ENCODE measurements at regions not wholly inside any gene's neighbourhood (a gene's known extent, or its start where the extent isn't known, plus 50 kb on each side); places are given as distances from the start of the nearest gene placed in this dataset.

DNA sequence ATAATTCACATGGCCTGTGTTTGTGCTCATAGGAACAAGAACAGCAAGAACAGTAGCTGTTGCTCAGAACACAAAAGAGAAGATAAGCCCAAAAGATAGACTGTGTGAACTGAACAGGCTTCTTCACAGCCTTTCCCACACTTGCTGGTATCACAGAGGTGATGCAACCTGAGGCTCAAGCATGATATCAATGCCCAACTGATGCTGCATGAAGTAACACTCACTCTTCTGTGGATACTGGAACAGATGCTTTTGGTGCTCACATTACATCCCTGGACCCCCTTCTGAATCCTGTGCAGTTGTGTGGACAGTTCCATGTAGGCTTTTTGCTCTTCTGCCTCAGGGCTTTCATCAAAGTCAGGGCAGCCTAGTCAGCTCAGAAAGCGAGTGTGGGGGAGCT is 88.4 kb upstream of the RND3 start:
- peaks cover 0 to 3% of the 10 kb centered on the region in 2 donors for H3K36me3 Mint-ChIP-seq
- H3K9me3 Mint-ChIP-seq: peaks cover 16 to 19% of the 10 kb centered on the region in 2 donors
- H3K27ac Mint-ChIP-seq: no peak overlapping the region
- no peaks in the 10 kb centered on the region for H3K4me1 Mint-ChIP-seq
- DNase-seq (no peak), ATAC-seq (replicated peaks) (no peak)
- H3K27me3 Mint-ChIP-seq: no peaks in the 10 kb centered on the region
- H3K4me3 Mint-ChIP-seq: no peak overlapping the region

DNA sequence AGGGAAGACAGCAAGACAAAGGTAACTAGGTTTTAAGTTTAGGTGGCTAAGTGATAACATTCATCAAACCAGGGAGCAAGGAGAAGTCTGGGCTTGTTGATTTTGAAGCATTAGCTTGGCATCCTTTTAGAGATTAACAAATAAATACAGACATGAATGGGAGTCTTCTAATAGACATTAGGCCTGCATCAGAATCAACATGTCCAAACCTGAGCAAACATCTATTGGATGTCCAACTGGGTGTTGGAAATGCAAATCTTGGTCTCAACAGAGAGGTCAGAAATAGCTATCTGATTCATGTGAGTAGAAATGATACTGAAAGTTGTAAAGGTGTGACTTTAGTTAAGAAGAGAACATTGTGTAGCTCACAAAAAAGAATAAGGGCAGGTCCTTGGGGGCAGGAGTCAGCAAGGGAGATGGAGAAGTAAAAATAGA is 85.5 kb upstream of the RND3 start:
- H3K4me3 Mint-ChIP-seq: no peak overlapping the region
- H3K4me1 Mint-ChIP-seq: no peaks in the 10 kb centered on the region
- no peak overlapping the region for H3K27ac Mint-ChIP-seq
- H3K9me3 Mint-ChIP-seq: peaks cover 4 to 7% of the 10 kb centered on the region in 2 donors
- H3K27me3 Mint-ChIP-seq: no peaks in the 10 kb centered on the region
- no peak for DNase-seq
- H3K36me3 Mint-ChIP-seq: no peaks in the 10 kb centered on the region
- ATAC-seq (replicated peaks): no peak

DNA sequence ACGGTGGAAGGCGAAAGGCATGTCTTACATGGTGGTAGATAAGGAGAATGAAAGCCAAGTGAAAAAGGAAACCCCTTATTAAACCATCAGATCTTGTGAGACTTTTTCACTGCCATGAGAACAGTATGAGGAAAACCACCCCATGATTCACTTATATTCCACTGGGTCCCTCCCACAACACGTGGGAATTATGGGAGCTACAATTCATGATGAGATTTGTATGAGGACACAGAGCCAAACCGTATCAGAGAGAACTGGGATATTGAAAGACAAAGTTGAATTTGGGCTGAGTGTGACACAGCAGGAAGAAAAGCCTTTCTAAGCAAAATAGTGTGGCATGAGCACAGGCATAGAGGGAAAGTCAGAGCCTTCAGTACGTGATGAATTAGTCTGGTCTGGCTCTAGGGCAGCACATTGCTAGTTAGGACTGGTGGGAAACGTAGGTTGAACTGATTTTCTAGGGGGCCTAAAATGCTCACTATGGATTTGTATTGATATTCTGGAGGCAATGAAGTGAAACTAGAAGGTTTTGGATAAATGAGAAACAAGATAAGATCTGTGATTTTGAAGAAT is 84.8 kb upstream of the RND3 start:
- Mint-ChIP-seq H3K9me3 (no peaks in the 10 kb centered on the region), H3K4me3 (no peak overlapping the region), H3K4me1 (no peaks in the 10 kb centered on the region), H3K36me3 (no peaks in the 10 kb centered on the region), H3K27ac (no peak overlapping the region), H3K27me3 (no peaks in the 10 kb centered on the region)
- ATAC-seq (replicated peaks) (no peak), DNase-seq (no peak)

- Mint-ChIP-seq H3K9me3 (no peaks in the 10 kb centered on the region), H3K36me3 (no peaks in the 10 kb centered on the region), H3K4me1 (no peaks in the 10 kb centered on the region), H3K27me3 (no peaks in the 10 kb centered on the region), H3K27ac (no peak overlapping the region), H3K4me3 (no peak overlapping the region)
- DNase-seq (no peak), ATAC-seq (replicated peaks) (no peak)
These were observed 83.7 kb upstream of the RND3 start for GRCh38 chr2:150571121-150571520.

GRCh38 chr2:150570712-150571111 is 83.2 kb upstream of the RND3 start:
- Mint-ChIP-seq H3K27me3 (no peaks in the 10 kb centered on the region), H3K4me3 (no peak overlapping the region), H3K9me3 (no peaks in the 10 kb centered on the region), H3K27ac (no peak overlapping the region), H3K4me1 (no peaks in the 10 kb centered on the region), H3K36me3 (no peaks in the 10 kb centered on the region)
- DNase-seq (no peak), ATAC-seq (replicated peaks) (no peak)

DNA sequence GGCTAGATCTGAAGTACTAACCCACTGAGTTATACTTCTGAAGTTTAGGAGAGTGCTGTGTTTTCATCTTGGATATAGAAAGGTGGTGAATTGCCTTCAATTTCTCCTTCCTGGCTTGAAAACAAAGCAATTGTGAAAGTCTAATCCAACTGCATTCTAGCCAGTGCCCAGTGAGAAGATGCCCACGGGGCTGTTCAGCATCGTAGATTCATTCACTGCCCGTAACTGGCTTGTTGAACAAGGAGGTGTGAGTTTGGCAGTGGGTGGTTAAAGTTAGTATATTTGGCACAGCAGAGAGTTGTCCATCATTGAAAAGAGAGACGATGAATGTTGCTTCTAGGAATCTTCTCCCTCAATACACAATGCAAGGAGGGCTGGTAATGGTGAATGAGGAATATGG is 82.3 kb upstream of the RND3 start:
- Mint-ChIP-seq H3K27me3 (no peaks in the 10 kb centered on the region), H3K36me3 (no peaks in the 10 kb centered on the region), H3K4me1 (no peaks in the 10 kb centered on the region), H3K9me3 (no peaks in the 10 kb centered on the region), H3K27ac (no peak overlapping the region), H3K4me3 (no peak overlapping the region)
- ATAC-seq (replicated peaks) (no peak), DNase-seq (no peak)

DNA sequence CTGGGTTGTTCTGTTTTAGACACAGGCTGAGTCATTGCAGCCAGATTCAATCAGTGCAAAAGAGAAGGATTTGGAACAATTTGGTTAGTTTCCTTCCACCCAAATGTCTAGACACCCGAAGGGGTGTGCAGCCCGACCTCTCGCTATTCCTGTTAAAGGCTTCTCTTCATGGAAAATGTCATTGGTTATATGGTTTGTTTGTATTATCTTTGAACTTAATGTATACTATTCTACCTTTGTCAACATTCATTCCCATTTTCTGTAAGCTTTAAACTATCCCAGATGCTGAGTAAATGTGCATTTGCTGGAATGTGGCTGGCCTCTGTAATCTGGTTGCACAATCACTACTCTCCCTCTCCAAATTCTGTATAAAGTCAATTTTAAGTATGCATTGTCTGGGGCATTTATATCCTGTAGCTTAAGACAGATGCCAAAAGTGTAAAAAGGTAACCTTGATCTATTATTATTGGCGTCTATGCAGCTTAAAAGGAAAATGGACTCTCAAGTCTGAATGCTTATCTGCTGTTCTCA is 80.4 kb upstream of the RND3 start:
- Mint-ChIP-seq H3K36me3 (no peaks in the 10 kb centered on the region), H3K4me3 (no peak overlapping the region), H3K4me1 (no peaks in the 10 kb centered on the region), H3K27ac (no peak overlapping the region), H3K9me3 (no peaks in the 10 kb centered on the region), H3K27me3 (no peaks in the 10 kb centered on the region)
- no peak for ATAC-seq (replicated peaks)
- no peak for DNase-seq

- H3K4me1 Mint-ChIP-seq: no peaks in the 10 kb centered on the region
- no peak overlapping the region for H3K4me3 Mint-ChIP-seq
- no peaks in the 10 kb centered on the region for H3K9me3 Mint-ChIP-seq
- no peak overlapping the region for H3K27ac Mint-ChIP-seq
- no peak for DNase-seq
- H3K36me3 Mint-ChIP-seq: no peaks in the 10 kb centered on the region
- ATAC-seq (replicated peaks): no peak
- H3K27me3 Mint-ChIP-seq: no peaks in the 10 kb centered on the region
These were observed 78.8 kb upstream of the RND3 start for GRCh38 chr2:150566289-150566688.

- no peak overlapping the region for H3K4me3 Mint-ChIP-seq
- no peaks in the 10 kb centered on the region for H3K36me3 Mint-ChIP-seq
- H3K9me3 Mint-ChIP-seq: no peaks in the 10 kb centered on the region
- ATAC-seq (replicated peaks) (no peak), DNase-seq (no peak)
- no peaks in the 10 kb centered on the region for H3K27me3 Mint-ChIP-seq
- H3K27ac Mint-ChIP-seq: no peak overlapping the region
- no peaks in the 10 kb centered on the region for H3K4me1 Mint-ChIP-seq
These were observed 73.6 kb upstream of the RND3 start for GRCh38 chr2:150561076-150561475.

GRCh38 chr2:150557020-150557600 is 69.6 kb upstream of the RND3 start:
- Mint-ChIP-seq H3K4me1 (no peaks in the 10 kb centered on the region), H3K4me3 (no peak overlapping the region), H3K27me3 (no peaks in the 10 kb centered on the region), H3K27ac (no peak overlapping the region), H3K36me3 (no peaks in the 10 kb centered on the region), H3K9me3 (no peaks in the 10 kb centered on the region)
- DNase-seq (no peak), ATAC-seq (replicated peaks) (no peak)

DNA sequence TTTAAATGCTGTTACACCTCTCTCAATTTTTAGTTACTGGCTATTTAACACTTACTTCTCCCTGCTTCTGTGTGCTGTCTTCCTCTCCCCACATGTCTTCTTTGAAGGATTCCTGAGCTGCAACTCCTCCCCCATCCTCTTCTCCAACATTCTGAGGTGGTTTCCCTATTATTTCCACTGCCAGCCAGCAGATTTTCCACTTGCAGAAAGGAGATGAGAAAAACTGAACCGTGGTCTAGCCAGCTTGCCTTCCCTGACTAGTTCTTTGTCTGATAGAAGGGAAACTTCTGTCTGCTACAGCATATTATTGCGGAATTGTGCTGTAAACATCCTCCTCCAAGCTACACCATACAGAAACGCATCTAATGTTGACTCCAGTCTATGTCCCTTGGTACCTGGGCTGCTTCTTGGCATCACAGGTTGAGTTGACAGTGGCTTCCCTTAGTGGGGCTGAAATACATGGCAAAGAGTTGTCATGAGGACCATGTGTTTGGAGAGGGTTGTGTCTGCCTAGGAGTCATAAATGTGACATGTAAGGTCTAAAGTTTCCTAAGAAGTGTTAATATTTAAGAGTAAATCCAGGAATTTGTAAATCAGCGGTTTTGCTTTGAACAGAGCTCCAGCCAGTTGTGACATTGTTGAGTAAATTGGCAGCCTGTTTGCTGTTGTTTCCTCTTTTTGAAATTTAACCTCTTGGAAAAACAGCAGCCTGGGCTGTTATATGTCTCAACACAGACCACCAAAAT is 68.3 kb upstream of the RND3 start:
- Mint-ChIP-seq H3K36me3 (no peaks in the 10 kb centered on the region), H3K4me3 (no peak overlapping the region), H3K27me3 (no peaks in the 10 kb centered on the region), H3K9me3 (no peaks in the 10 kb centered on the region), H3K27ac (no peak overlapping the region), H3K4me1 (no peaks in the 10 kb centered on the region)
- no peak for ATAC-seq (replicated peaks)
- DNase-seq: no peak

- Mint-ChIP-seq H3K4me1 (no peaks in the 10 kb centered on the region), H3K27me3 (no peaks in the 10 kb centered on the region), H3K36me3 (no peaks in the 10 kb centered on the region), H3K9me3 (no peaks in the 10 kb centered on the region), H3K4me3 (no peak overlapping the region), H3K27ac (no peak overlapping the region)
- no peak for DNase-seq
- ATAC-seq (replicated peaks): no peak
These were observed 66.6 kb upstream of the RND3 start for GRCh38 chr2:150554046-150554445.

- no peaks in the 10 kb centered on the region for H3K36me3 Mint-ChIP-seq
- H3K4me3 Mint-ChIP-seq: no peak overlapping the region
- H3K9me3 Mint-ChIP-seq: no peaks in the 10 kb centered on the region
- H3K4me1 Mint-ChIP-seq: no peaks in the 10 kb centered on the region
- ATAC-seq (replicated peaks) (no peak), DNase-seq (no peak)
- H3K27ac Mint-ChIP-seq: no peak overlapping the region
- no peaks in the 10 kb centered on the region for H3K27me3 Mint-ChIP-seq
These were observed 64.8 kb upstream of the RND3 start for GRCh38 chr2:150552041-150552820.

DNA sequence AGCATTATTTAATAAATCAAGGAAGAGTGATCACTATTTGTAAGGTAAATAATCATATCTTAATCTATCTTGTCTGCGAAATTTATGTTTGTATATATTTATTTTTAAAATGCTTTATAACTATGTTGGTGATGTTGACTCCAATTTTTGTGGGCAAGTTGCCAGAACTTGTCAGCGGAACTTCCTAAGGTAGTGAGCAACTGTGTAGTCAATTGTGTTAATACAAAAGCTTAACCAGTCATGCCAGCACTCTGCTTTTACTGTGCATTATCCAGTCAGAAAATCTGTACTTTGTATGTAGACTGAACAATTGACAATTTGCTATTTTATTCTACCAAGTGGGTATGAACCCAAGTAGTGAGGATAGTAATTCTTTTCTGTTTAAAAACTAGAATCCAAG is 61.9 kb upstream of the RND3 start:
- no peak overlapping the region for H3K4me3 Mint-ChIP-seq
- no peak for ATAC-seq (replicated peaks)
- no peak for DNase-seq

More for the DNA sequence above, 61.9 kb upstream of the RND3 start:
- H3K27me3 Mint-ChIP-seq: no peaks in the 10 kb centered on the region
- H3K4me1 Mint-ChIP-seq: no peaks in the 10 kb centered on the region
- no peaks in the 10 kb centered on the region for H3K9me3 Mint-ChIP-seq
- H3K27ac Mint-ChIP-seq: no peak overlapping the region
- no peaks in the 10 kb centered on the region for H3K36me3 Mint-ChIP-seq
